Panc1 (cell line): ENCODE measurements at regions not wholly inside any gene's neighbourhood (a gene's known extent, or its start where the extent isn't known, plus 50 kb on each side); places are given as distances from the start of the nearest gene placed in this dataset.

Experiments used
- POLR2AphosphoS5 ChIP-seq: IDR thresholded peaks from 2 replicates; pipeline ENCODE4 v1.6.1; 2012; ENCODE audit warnings: mild to moderate bottlenecking, low read depth, low read length, moderate library complexity
- SIN3A ChIP-seq: IDR thresholded peaks from 2 replicates; pipeline ENCODE4 v1.6.1; 2012; ENCODE audit warnings: low read depth, mild to moderate bottlenecking, low read length, moderate library complexity, borderline replicate concordance; ENCODE audit not compliant: insufficient read depth
- TCF7L2 ChIP-seq: IDR thresholded peaks from 2 replicates; pipeline ENCODE4 v1.6.1; 2011; ENCODE audit warnings: mild to moderate bottlenecking, low read depth, low read length, inconsistent platforms
- TF ChIP-seq, protein P1 (sequence below): fragments of 450-650 bp; IDR thresholded peaks from 2 replicates; pipeline ENCODE4 v1.5.1; 2017; ENCODE audit warnings: mild to moderate bottlenecking
- TF ChIP-seq, protein P2 (sequence below), 2 experiments: IDR thresholded peaks; 2 replicates each; pipeline ENCODE4 v1.6.1; 2011 to 2012; ENCODE audit warnings: low read depth in 2 of 2, control low read depth in 1 of 2, low read length in 1 of 2, mild to moderate bottlenecking in 1 of 2, moderate library complexity in 1 of 2; ENCODE audit not compliant: insufficient read depth in 1 of 2

DNA sequence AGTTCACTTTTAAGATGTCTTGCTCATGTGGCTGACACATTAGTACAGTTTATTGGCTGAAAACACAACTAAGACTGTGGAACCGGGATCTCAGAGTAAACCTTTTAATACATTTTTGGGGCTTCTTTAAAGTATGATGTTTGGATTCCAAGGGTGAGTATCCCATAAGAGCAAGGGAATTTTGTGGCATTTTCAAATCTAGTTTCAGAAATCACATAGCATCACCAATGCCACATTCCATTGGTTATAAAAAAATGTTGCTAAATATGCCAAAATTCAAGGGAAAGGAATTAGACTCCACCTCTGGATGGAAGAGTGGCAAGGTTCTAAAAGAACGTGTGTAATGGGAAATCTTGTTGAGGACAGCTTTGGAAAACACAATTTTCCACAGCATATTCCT is 338.6 kb downstream of the COL12A1 start:
- TF ChIP-seq, protein P1, sequence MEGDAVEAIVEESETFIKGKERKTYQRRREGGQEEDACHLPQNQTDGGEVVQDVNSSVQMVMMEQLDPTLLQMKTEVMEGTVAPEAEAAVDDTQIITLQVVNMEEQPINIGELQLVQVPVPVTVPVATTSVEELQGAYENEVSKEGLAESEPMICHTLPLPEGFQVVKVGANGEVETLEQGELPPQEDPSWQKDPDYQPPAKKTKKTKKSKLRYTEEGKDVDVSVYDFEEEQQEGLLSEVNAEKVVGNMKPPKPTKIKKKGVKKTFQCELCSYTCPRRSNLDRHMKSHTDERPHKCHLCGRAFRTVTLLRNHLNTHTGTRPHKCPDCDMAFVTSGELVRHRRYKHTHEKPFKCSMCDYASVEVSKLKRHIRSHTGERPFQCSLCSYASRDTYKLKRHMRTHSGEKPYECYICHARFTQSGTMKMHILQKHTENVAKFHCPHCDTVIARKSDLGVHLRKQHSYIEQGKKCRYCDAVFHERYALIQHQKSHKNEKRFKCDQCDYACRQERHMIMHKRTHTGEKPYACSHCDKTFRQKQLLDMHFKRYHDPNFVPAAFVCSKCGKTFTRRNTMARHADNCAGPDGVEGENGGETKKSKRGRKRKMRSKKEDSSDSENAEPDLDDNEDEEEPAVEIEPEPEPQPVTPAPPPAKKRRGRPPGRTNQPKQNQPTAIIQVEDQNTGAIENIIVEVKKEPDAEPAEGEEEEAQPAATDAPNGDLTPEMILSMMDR: no peak
- TF ChIP-seq TCF7L2: no peak
- TF ChIP-seq POLR2AphosphoS5: no peak
- no peak for TF ChIP-seq SIN3A
- TF ChIP-seq, protein P2, sequence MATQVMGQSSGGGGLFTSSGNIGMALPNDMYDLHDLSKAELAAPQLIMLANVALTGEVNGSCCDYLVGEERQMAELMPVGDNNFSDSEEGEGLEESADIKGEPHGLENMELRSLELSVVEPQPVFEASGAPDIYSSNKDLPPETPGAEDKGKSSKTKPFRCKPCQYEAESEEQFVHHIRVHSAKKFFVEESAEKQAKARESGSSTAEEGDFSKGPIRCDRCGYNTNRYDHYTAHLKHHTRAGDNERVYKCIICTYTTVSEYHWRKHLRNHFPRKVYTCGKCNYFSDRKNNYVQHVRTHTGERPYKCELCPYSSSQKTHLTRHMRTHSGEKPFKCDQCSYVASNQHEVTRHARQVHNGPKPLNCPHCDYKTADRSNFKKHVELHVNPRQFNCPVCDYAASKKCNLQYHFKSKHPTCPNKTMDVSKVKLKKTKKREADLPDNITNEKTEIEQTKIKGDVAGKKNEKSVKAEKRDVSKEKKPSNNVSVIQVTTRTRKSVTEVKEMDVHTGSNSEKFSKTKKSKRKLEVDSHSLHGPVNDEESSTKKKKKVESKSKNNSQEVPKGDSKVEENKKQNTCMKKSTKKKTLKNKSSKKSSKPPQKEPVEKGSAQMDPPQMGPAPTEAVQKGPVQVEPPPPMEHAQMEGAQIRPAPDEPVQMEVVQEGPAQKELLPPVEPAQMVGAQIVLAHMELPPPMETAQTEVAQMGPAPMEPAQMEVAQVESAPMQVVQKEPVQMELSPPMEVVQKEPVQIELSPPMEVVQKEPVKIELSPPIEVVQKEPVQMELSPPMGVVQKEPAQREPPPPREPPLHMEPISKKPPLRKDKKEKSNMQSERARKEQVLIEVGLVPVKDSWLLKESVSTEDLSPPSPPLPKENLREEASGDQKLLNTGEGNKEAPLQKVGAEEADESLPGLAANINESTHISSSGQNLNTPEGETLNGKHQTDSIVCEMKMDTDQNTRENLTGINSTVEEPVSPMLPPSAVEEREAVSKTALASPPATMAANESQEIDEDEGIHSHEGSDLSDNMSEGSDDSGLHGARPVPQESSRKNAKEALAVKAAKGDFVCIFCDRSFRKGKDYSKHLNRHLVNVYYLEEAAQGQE (IDR thresholded peaks at IDR 0.05; ENCODE audit: insufficient read depth in 1 of 2, low read depth in 2 of 2, low read length in 1 of 2): no peak
